H9 (cell line): ENCODE measurements at regions not wholly inside any gene's neighbourhood (a gene's known extent, or its start where the extent isn't known, plus 50 kb on each side); places are given as distances from the start of the nearest gene placed in this dataset.

Source experiments
- DNase-seq: peaks from one replicate; pipeline ENCODE4 v3.0.0-alpha.2; 2017
- H2AFZ ChIP-seq: one replicate; pipeline ENCODE4 v1.6.1; 2013; ENCODE audit warnings: mild to moderate bottlenecking, low read length, control low read depth, moderate library complexity
- H2AK5ac ChIP-seq: 2 replicates; pipeline ENCODE4 v1.6.1; 2013; ENCODE audit warnings: low read length, control low read depth, mixed read lengths; ENCODE audit not compliant: insufficient read length
- H2BK120ac ChIP-seq: one replicate; pipeline ENCODE4 v1.6.1; 2013; ENCODE audit warnings: low read depth, mild to moderate bottlenecking, low read length, control low read depth, inconsistent platforms; ENCODE audit not compliant: poor library complexity, severe bottlenecking
- H2BK12ac ChIP-seq: 2 replicates; pipeline ENCODE4 v1.6.1; 2013; ENCODE audit warnings: low read length, control low read depth, mixed read lengths, low read depth; ENCODE audit not compliant: insufficient read length
- H2BK15ac ChIP-seq: 2 replicates; pipeline ENCODE4 v1.6.1; 2013; ENCODE audit warnings: low read depth, low read length, control low read depth
- H2BK20ac ChIP-seq: one replicate; pipeline ENCODE4 v1.6.1; 2013; ENCODE audit warnings: low read depth, mild to moderate bottlenecking, low read length, control low read depth, inconsistent platforms; ENCODE audit not compliant: poor library complexity, severe bottlenecking
- H2BK5ac ChIP-seq: 2 replicates; pipeline ENCODE4 v1.6.1; 2013; ENCODE audit warnings: low read length, control low read depth, mixed read lengths; ENCODE audit not compliant: insufficient read length
- H3K14ac ChIP-seq: 2 replicates; pipeline ENCODE4 v1.6.1; 2013; ENCODE audit warnings: low read length, control low read depth; ENCODE audit not compliant: insufficient read depth
- H3K18ac ChIP-seq: 2 replicates; pipeline ENCODE4 v1.6.1; 2013; ENCODE audit warnings: low read depth, mild to moderate bottlenecking, mixed read lengths, low read length, control low read depth; ENCODE audit not compliant: insufficient read length
- H3K23ac ChIP-seq: 2 replicates; pipeline ENCODE4 v1.6.1; 2013; ENCODE audit warnings: low read length, control low read depth, mixed read lengths, low read depth; ENCODE audit not compliant: insufficient read length
- H3K23me2 ChIP-seq: 2 replicates; pipeline ENCODE4 v1.6.1; 2013; ENCODE audit warnings: low read depth, mild to moderate bottlenecking, mixed read lengths, low read length, control low read depth; ENCODE audit not compliant: insufficient read length, poor library complexity, severe bottlenecking
- H3K27ac ChIP-seq: 2 replicates; pipeline ENCODE4 v1.5.1; 2013; ENCODE audit warnings: low read length, control low read depth, mixed read lengths, low read depth; ENCODE audit not compliant: insufficient read length
- H3K27me3 ChIP-seq: 2 replicates; pipeline ENCODE4 v1.6.1; 2013; ENCODE audit warnings: low read length, control low read depth, inconsistent platforms; ENCODE audit not compliant: insufficient read depth
- H3K4ac ChIP-seq: 2 replicates; pipeline ENCODE4 v1.6.1; 2013; ENCODE audit warnings: low read depth, mild to moderate bottlenecking, control low read depth, inconsistent platforms, low read length, moderate library complexity
- H3K4me1 ChIP-seq: 2 replicates; pipeline ENCODE4 v1.6.1; 2013; ENCODE audit warnings: low read length, control low read depth, inconsistent platforms; ENCODE audit not compliant: insufficient read depth
- H3K4me2 ChIP-seq: 2 replicates; pipeline ENCODE4 v1.6.1; 2013; ENCODE audit warnings: low read length, control low read depth, mixed read lengths; ENCODE audit not compliant: insufficient read length, insufficient read depth
- H3K56ac ChIP-seq: 2 replicates; pipeline ENCODE4 v1.6.1; 2013; ENCODE audit warnings: low read depth, mild to moderate bottlenecking, mixed read lengths, low read length, control low read depth; ENCODE audit not compliant: insufficient read length
- H3K79me1 ChIP-seq: 2 replicates; pipeline ENCODE4 v1.6.1; 2013; ENCODE audit warnings: low read depth, mild to moderate bottlenecking, moderate library complexity, low read length, control low read depth, inconsistent platforms; ENCODE audit not compliant: insufficient read depth, poor library complexity, severe bottlenecking
- H3K79me2 ChIP-seq: 2 replicates; pipeline ENCODE4 v1.6.1; 2013; ENCODE audit warnings: low read length, control low read depth, inconsistent platforms; ENCODE audit not compliant: insufficient read depth
- H3K9ac ChIP-seq: 2 replicates; pipeline ENCODE4 v1.6.1; 2013; ENCODE audit warnings: low read length, control low read depth, mixed read lengths; ENCODE audit not compliant: insufficient read length; ENCODE audit errors: extremely low read depth
- H3K9me3 ChIP-seq: one replicate; pipeline ENCODE4 v1.6.1; 2013; ENCODE audit warnings: low read depth, low read length, inconsistent platforms; ENCODE audit not compliant: control insufficient read depth
- H3T11ph ChIP-seq: one replicate; pipeline ENCODE4 v1.6.1; 2013; ENCODE audit warnings: mild to moderate bottlenecking, low read length, control low read depth, inconsistent platforms
- H4K20me1 ChIP-seq: one replicate; pipeline ENCODE4 v1.6.1; 2013; ENCODE audit not compliant: control insufficient read depth, insufficient read length, insufficient read depth
- H4K5ac ChIP-seq: 2 replicates; pipeline ENCODE4 v1.6.1; 2013; ENCODE audit warnings: low read depth, mild to moderate bottlenecking, mixed read lengths, low read length, control low read depth; ENCODE audit not compliant: insufficient read length
- H4K8ac ChIP-seq: replicated peaks from 2 replicates; pipeline ENCODE4 v1.6.1; 2013; ENCODE audit warnings: low read length, control low read depth, mixed read lengths, low read depth; ENCODE audit not compliant: insufficient read length
- H4K91ac ChIP-seq: 2 replicates; pipeline ENCODE4 v1.6.1; 2013; ENCODE audit warnings: low read depth, mild to moderate bottlenecking, moderate library complexity, mixed read lengths, low read length, control low read depth; ENCODE audit not compliant: insufficient read length
- H3K27ac Mint-ChIP-seq, 3 experiments: 2 replicates in 2 of 3; 3 replicates in 1 of 3; pipeline ENCODE4 v1.8.0; 2020 to 2021; ENCODE audit warnings: mixed read lengths in 3 of 3, mild to moderate bottlenecking in 1 of 3, moderate library complexity in 1 of 3
- H3K27me3 Mint-ChIP-seq: 2 replicates; pipeline ENCODE4 v1.8.0; 2021; ENCODE audit warnings: low read depth, mild to moderate bottlenecking, moderate library complexity, mixed read lengths
- H3K36me3 Mint-ChIP-seq, 3 experiments: 2 replicates in 2 of 3; 3 replicates in 1 of 3; pipeline ENCODE4 v1.8.0; 2020 to 2021; ENCODE audit warnings: low read depth in 3 of 3, mixed read lengths in 3 of 3; ENCODE audit not compliant: insufficient read depth in 1 of 3
- H3K4me1 Mint-ChIP-seq, 2 experiments: 2 replicates each; pipeline ENCODE4 v1.8.0; 2020; ENCODE audit warnings: mixed read lengths in 2 of 2
- H3K4me3 Mint-ChIP-seq, 2 experiments: 2 replicates in 1 of 2; 3 replicates in 1 of 2; pipeline ENCODE4 v1.8.0; 2020 to 2021; ENCODE audit warnings: mild to moderate bottlenecking in 2 of 2, mixed read lengths in 2 of 2, moderate library complexity in 1 of 2
- H3K9me3 Mint-ChIP-seq, 2 experiments: 2 replicates in 1 of 2; 3 replicates in 1 of 2; pipeline ENCODE4 v1.8.0; 2020; ENCODE audit warnings: mild to moderate bottlenecking in 2 of 2, mixed read lengths in 2 of 2, moderate library complexity in 1 of 2
- WGBS: extraction: QIAGEN DNeasy Blood & Tissue Kit; methylation state at CpG from one replicate; pipeline ENCODE4 v1.1.7; 2013; ENCODE audit warnings: missing lambda C conversion rate, low lambda C conversion rate, mixed read lengths; ENCODE audit not compliant: insufficient read length; ENCODE audit errors: extremely low coverage; 5-methylcytosine and 5-hydroxymethylcytosine counted together
- TF ChIP-seq, protein P1 (sequence below): fragments of 200-600 bp; sonication (generic); conservative IDR thresholded peaks from 3 replicates; pipeline ENCODE4 v1.8.0; 2021; ENCODE audit warnings: antibody characterized with exemption, mild to moderate bottlenecking

DNA sequence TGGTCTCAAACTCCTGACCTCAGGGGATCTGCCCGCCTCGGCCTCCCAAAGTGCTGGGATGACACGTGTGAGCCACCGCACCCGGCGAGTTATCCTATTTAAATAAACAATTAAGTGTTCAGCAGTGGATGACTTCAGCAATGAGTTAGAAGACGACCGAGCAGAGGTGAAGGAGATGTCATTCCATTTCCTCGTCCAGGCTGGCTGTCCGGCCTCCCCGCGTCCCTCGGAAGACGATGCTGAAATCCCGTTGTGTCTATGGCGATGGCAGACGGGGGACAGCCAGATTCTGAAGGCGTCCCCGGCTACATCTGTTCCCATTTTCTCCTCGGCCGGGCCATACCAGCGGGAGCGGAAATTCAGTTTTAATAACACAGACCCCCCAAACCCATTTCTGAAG lies 209.8 kb downstream of the CRLF2 start:
- Histone ChIP-seq H3K56ac (no peak overlapping the region), H3K9me3 (no peaks in the 10 kb centered on the region), H3K79me2 (no peaks in the 10 kb centered on the region), H3K27me3 (no peaks in the 10 kb centered on the region), H3K79me1 (no peaks in the 10 kb centered on the region), H4K8ac (no peak overlapping the region), H2BK12ac (no peak overlapping the region), H3K4me2 (no peak overlapping the region), H3K23me2 (no peaks in the 10 kb centered on the region), H3K14ac (no peak overlapping the region), H2AK5ac (no peak overlapping the region), H3T11ph (no peak overlapping the region), H3K4ac (no peak overlapping the region), H3K27ac (no peak overlapping the region), H4K5ac (no peak overlapping the region), H2AFZ (no peak overlapping the region), H4K20me1 (no peaks in the 10 kb centered on the region), H3K9ac (no peak overlapping the region), H4K91ac (no peak overlapping the region), H3K4me1 (no peaks in the 10 kb centered on the region; the same call in 1 of the 2 replicates), H2BK15ac (no peak overlapping the region), H3K23ac (no peak overlapping the region), H2BK120ac (no peak overlapping the region), H2BK20ac (no peak overlapping the region), H3K18ac (no peak overlapping the region), H2BK5ac (no peak overlapping the region)
- TF ChIP-seq, protein P1, sequence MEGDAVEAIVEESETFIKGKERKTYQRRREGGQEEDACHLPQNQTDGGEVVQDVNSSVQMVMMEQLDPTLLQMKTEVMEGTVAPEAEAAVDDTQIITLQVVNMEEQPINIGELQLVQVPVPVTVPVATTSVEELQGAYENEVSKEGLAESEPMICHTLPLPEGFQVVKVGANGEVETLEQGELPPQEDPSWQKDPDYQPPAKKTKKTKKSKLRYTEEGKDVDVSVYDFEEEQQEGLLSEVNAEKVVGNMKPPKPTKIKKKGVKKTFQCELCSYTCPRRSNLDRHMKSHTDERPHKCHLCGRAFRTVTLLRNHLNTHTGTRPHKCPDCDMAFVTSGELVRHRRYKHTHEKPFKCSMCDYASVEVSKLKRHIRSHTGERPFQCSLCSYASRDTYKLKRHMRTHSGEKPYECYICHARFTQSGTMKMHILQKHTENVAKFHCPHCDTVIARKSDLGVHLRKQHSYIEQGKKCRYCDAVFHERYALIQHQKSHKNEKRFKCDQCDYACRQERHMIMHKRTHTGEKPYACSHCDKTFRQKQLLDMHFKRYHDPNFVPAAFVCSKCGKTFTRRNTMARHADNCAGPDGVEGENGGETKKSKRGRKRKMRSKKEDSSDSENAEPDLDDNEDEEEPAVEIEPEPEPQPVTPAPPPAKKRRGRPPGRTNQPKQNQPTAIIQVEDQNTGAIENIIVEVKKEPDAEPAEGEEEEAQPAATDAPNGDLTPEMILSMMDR = no peak
- no peak overlapping the region; a peak in 1 of 7 replicates for H3K27ac Mint-ChIP-seq
- H3K4me3 Mint-ChIP-seq = no peak overlapping the region
- 0 out of 4 replicates have a peak, but pooled peaks cover 0 to 4% of the 10 kb centered on the region in 2 experiments for H3K4me1 Mint-ChIP-seq
- no peaks in the 10 kb centered on the region; the same call in 1 of the 2 replicates for H3K27me3 Mint-ChIP-seq
- no CpG with 5 or more reads among the region's 23 CpGs for WGBS
- H3K36me3 Mint-ChIP-seq = no peaks in the 10 kb centered on the region
- H3K9me3 Mint-ChIP-seq = no peaks in the 10 kb centered on the region
- DNase-seq = peak; percentile 10
